ENCODE measurements at regions not wholly inside any gene's neighbourhood (a gene's known extent, or its start where the extent isn't known, plus 50 kb on each side); places are given as distances from the start of the nearest gene placed in this dataset.
"Not testable (repeated sequence)": the region's sequence is repeated elsewhere in the genome, so short reads cannot be mapped to it uniquely, and the experiment has no call there.

GRCh38 chr1:73033640-73034039 is 751.3 kb upstream of the NEGR1 start:
- DNase-seq: no peak

GRCh38 chr1:73029571-73029970 is 747.2 kb upstream of the NEGR1 start:
- no peak for DNase-seq

GRCh38 chr1:73026114-73026513 is 743.8 kb upstream of the NEGR1 start:
- DNase-seq: no peak

GRCh38 chr1:73009938-73010337 is 727.6 kb upstream of the NEGR1 start:
- DNase-seq: no peak

- no peak for DNase-seq
These were observed 727.0 kb upstream of the NEGR1 start for GRCh38 chr1:73009311-73009710.

GRCh38 chr1:72997624-72998023 is 715.3 kb upstream of the NEGR1 start:
- DNase-seq: no peak

GRCh38 chr1:72997041-72997440 is 714.7 kb upstream of the NEGR1 start:
- no peak for DNase-seq

- DNase-seq: not testable (repeated sequence)
These were observed 705.5 kb upstream of the NEGR1 start for GRCh38 chr1:72987871-72988270.

GRCh38 chr1:72986591-72987290 is 704.4 kb upstream of the NEGR1 start:
- no peak for DNase-seq

GRCh38 chr1:72985024-72985423 is 702.7 kb upstream of the NEGR1 start:
- DNase-seq: not testable (repeated sequence)

GRCh38 chr1:72983011-72983410 is 700.7 kb upstream of the NEGR1 start:
- not testable (repeated sequence) for DNase-seq

GRCh38 chr1:72969461-72969860 is 687.1 kb upstream of the NEGR1 start:
- no peak for DNase-seq

- no peak for DNase-seq
These were observed 672.6 kb upstream of the NEGR1 start for GRCh38 chr1:72954943-72955342.

- DNase-seq: not testable (repeated sequence)
These were observed 668.6 kb upstream of the NEGR1 start for GRCh38 chr1:72950900-72951299.

GRCh38 chr1:72946903-72947499 is 664.7 kb upstream of the NEGR1 start:
- no peak for DNase-seq

GRCh38 chr1:72942008-72942407 is 659.7 kb upstream of the NEGR1 start:
- no peak for DNase-seq

- no peak for DNase-seq
These were observed 656.1 kb upstream of the NEGR1 start for GRCh38 chr1:72938408-72938807.

GRCh38 chr1:72937905-72938304 is 655.6 kb upstream of the NEGR1 start:
- no peak for DNase-seq

GRCh38 chr1:72936942-72937341 is 654.6 kb upstream of the NEGR1 start:
- no peak for DNase-seq

- DNase-seq: no peak
These were observed 653.9 kb upstream of the NEGR1 start for GRCh38 chr1:72936151-72936740.

GRCh38 chr1:72932025-72932424 is 649.7 kb upstream of the NEGR1 start:
- DNase-seq: no peak

- DNase-seq: no peak
These were observed 648.2 kb upstream of the NEGR1 start for GRCh38 chr1:72930528-72930927.

GRCh38 chr1:72918940-72919339 is 636.6 kb upstream of the NEGR1 start:
- DNase-seq: no peak

GRCh38 chr1:72917920-72918319 is 635.6 kb upstream of the NEGR1 start:
- DNase-seq: no peak

GRCh38 chr1:72915581-72915980 is 633.2 kb upstream of the NEGR1 start:
- DNase-seq: no peak
